ENCODE measurements at regions not wholly inside any gene's neighbourhood (a gene's known extent, or its start where the extent isn't known, plus 50 kb on each side); places are given as distances from the start of the nearest gene placed in this dataset.
"Not testable (repeated sequence)": the region's sequence is repeated elsewhere in the genome, so short reads cannot be mapped to it uniquely, and the experiment has no call there.

GRCh38 chr5:127133071-127133470 is 59.8 kb upstream of the C5orf63 start:
- no peak for DNase-seq

- DNase-seq, result no peak
Measured at GRCh38 chr5:127136908-127137307, 63.6 kb upstream of the C5orf63 start.

GRCh38 chr5:127143722-127144121 is 70.4 kb upstream of the C5orf63 start:
- no peak for DNase-seq

- no peak for DNase-seq
Measured at GRCh38 chr5:127153031-127153430, 79.7 kb upstream of the C5orf63 start.

GRCh38 chr5:127153521-127153920 is 80.2 kb upstream of the C5orf63 start:
- no peak for DNase-seq

- no peak for DNase-seq
Measured at GRCh38 chr5:127163750-127164149, 90.4 kb upstream of the C5orf63 start.

- no peak for DNase-seq
Measured at GRCh38 chr5:127170918-127171600, 97.8 kb upstream of the C5orf63 start.

- no peak for DNase-seq
Measured at GRCh38 chr5:127176769-127177168, 103.5 kb upstream of the C5orf63 start.

- not testable (repeated sequence) for DNase-seq
Measured at GRCh38 chr5:127182631-127183030, 108.0 kb upstream of the MEGF10 start.

- DNase-seq, result no peak
Measured at GRCh38 chr5:127183332-127183731, 107.3 kb upstream of the MEGF10 start.

- DNase-seq, result no peak
Measured at GRCh38 chr5:127184851-127185250, 105.7 kb upstream of the MEGF10 start.

- DNase-seq, result no peak
Measured at GRCh38 chr5:127186657-127187056, 103.9 kb upstream of the MEGF10 start.

- DNase-seq, result no peak
Measured at GRCh38 chr5:127187706-127188105, 102.9 kb upstream of the MEGF10 start.

GRCh38 chr5:127192150-127192549 is 98.4 kb upstream of the MEGF10 start:
- DNase-seq, result no peak

GRCh38 chr5:127192836-127193338 is 97.7 kb upstream of the MEGF10 start:
- no peak for DNase-seq

GRCh38 chr5:127196042-127196441 is 94.6 kb upstream of the MEGF10 start:
- no peak for DNase-seq

GRCh38 chr5:127197402-127198167 is 93.0 kb upstream of the MEGF10 start:
- not testable (repeated sequence) for DNase-seq

- not testable (repeated sequence) for DNase-seq
Measured at GRCh38 chr5:127202738-127203137, 87.9 kb upstream of the MEGF10 start.

GRCh38 chr5:127203818-127204217 is 86.8 kb upstream of the MEGF10 start:
- no peak for DNase-seq

GRCh38 chr5:127205147-127205546 is 85.4 kb upstream of the MEGF10 start:
- no peak for DNase-seq

GRCh38 chr5:127206320-127207113 is 84.1 kb upstream of the MEGF10 start:
- no peak for DNase-seq

GRCh38 chr5:127210042-127210441 is 80.6 kb upstream of the MEGF10 start:
- no peak for DNase-seq

- no peak for DNase-seq
Measured at GRCh38 chr5:127213231-127213630, 77.4 kb upstream of the MEGF10 start.

Measured in activated CD4-positive, alpha-beta T cell treated with anti-CD3 and anti-CD28 coated beads, Interleukin-10, Interleukin-2, amounts not matched to agents 100 ng/mL and 50 ng/mL, durations not matched to agents 16 hours and 8 hours (primary cell).